ENCODE measurements at regions not wholly inside any gene's neighbourhood (a gene's known extent, or its start where the extent isn't known, plus 50 kb on each side); places are given as distances from the start of the nearest gene placed in this dataset.

- H3K4me1 ChIP-seq (ENCODE audit: insufficient read depth), result no peaks in the 10 kb centered on the region
- no peak for DNase-seq
- H3K36me3 ChIP-seq, result no peaks in the 10 kb centered on the region
- H3K27ac ChIP-seq, result no peak overlapping the region
- TF ChIP-seq, protein P1, sequence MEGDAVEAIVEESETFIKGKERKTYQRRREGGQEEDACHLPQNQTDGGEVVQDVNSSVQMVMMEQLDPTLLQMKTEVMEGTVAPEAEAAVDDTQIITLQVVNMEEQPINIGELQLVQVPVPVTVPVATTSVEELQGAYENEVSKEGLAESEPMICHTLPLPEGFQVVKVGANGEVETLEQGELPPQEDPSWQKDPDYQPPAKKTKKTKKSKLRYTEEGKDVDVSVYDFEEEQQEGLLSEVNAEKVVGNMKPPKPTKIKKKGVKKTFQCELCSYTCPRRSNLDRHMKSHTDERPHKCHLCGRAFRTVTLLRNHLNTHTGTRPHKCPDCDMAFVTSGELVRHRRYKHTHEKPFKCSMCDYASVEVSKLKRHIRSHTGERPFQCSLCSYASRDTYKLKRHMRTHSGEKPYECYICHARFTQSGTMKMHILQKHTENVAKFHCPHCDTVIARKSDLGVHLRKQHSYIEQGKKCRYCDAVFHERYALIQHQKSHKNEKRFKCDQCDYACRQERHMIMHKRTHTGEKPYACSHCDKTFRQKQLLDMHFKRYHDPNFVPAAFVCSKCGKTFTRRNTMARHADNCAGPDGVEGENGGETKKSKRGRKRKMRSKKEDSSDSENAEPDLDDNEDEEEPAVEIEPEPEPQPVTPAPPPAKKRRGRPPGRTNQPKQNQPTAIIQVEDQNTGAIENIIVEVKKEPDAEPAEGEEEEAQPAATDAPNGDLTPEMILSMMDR (IDR thresholded peaks at IDR 0.05), result no peak
- TF ChIP-seq EP300 (IDR thresholded peaks at IDR 0.05) (no peak), POLR2A (IDR thresholded peaks at IDR 0.05) (no peak)
- no peaks in the 10 kb centered on the region for H3K27me3 ChIP-seq
- no peaks in the 10 kb centered on the region for H3K9me3 ChIP-seq
- no peak overlapping the region for H3K4me3 ChIP-seq
- intact Hi-C loops (cut with DNase I), result no loop called here
- WGBS, 3 donors, result 85 to 91% (median 87%) methylated on average over 7 of the region's 7 CpGs
Measured at GRCh38 chr7:156139112-156139511, 326.8 kb upstream of the SHH start.

DNA sequence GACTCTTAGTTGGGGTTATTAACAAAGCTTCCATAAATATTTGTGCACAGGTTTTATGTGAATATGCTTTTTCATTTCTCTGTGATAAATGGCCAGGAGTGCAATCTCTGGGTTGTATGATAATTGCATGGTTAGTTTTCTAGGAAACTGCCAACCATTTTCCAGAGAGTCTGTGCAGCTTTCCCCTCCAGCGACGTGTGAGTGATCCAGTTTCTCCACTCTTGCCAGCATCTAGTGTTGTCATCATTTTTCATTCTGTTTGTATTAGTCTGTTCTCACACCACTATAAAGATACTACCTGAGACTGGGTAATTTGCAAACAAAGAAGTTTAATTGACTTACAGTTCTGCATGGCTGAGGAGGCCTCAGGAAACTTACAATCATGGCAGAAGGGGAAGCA, 319.6 kb upstream of the SHH start:
- TF ChIP-seq POLR2A (IDR thresholded peaks at IDR 0.05), result no peak
- no peak for TF ChIP-seq EP300 (IDR thresholded peaks at IDR 0.05)
- TF ChIP-seq, protein P1 (IDR thresholded peaks at IDR 0.05), result no peak

DNA sequence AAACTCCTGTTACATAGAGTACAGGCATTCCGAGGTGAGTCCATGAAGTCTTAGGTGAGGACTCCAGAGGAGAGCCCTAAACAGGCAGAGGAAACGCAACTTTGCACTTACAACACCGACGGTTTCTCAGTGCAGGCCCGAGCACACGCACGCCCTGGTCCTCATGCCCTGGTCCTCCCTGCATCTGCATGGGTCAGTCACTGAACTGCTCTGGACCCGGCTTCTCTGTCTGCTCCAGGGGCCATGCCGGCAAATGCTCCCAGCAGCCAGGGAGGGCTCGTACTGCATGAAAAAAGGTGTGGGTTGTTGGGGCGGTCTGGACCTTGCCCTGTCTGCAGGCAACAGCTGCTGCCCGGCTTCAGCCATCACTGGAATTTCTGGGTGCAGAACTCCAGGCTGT, 317.3 kb upstream of the SHH start:
- intact Hi-C loops (cut with DNase I), result no loop called here
- no peaks in the 10 kb centered on the region for H3K27me3 ChIP-seq
- H3K27ac ChIP-seq, result no peak overlapping the region
- TF ChIP-seq, protein P1 (IDR thresholded peaks at IDR 0.05), result no peak
- no peak for TF ChIP-seq EP300 (IDR thresholded peaks at IDR 0.05)
- no peak for TF ChIP-seq POLR2A (IDR thresholded peaks at IDR 0.05)
- no peak for DNase-seq
- no peaks in the 10 kb centered on the region for H3K9me3 ChIP-seq
- H3K4me3 ChIP-seq, result no peak overlapping the region
- no peaks in the 10 kb centered on the region for H3K36me3 ChIP-seq
- 67 to 78% (median 70%) methylated on average over 12 of the region's 12 CpGs for WGBS, 3 donors
- no peaks in the 10 kb centered on the region for H3K4me1 ChIP-seq (ENCODE audit: insufficient read depth)

More for the DNA sequence above, 319.6 kb upstream of the SHH start:
- intact Hi-C loops (cut with DNase I), result no loop called here
- DNase-seq, result no peak
- Histone ChIP-seq H3K27me3 (no peaks in the 10 kb centered on the region), H3K4me1 (ENCODE audit: insufficient read depth) (no peaks in the 10 kb centered on the region), H3K4me3 (no peak overlapping the region), H3K36me3 (no peaks in the 10 kb centered on the region), H3K9me3 (no peaks in the 10 kb centered on the region), H3K27ac (no peak overlapping the region)
- 76 to 87% (median 78%) methylated on average over 2 of the region's 2 CpGs for WGBS, 3 donors

DNA sequence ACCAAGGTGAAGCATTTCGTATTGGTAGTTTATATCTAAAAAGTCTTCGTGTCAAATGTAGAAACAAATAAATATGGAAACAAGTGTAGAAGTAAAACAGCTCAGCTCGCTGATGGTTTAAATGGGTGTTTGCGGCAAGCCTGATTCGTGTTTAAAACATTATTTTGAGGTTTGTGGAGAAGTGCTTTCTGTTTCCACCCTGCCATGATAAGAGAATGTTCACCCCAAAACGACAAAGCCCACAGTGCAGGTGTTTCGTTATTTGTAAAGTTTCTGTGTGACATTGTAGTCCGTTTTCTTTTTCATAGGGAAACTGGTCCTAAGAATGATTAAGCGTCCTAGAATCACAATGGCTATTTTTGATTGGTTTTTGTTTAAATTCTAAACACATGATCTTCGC, 316.2 kb upstream of the SHH start:
- H3K27me3 ChIP-seq, result no peaks in the 10 kb centered on the region
- no peak for DNase-seq
- no peaks in the 10 kb centered on the region for H3K4me1 ChIP-seq (ENCODE audit: insufficient read depth)
- no peak overlapping the region for H3K27ac ChIP-seq
- H3K4me3 ChIP-seq, result no peak overlapping the region
- intact Hi-C loops (cut with DNase I), result no loop called here
- WGBS, 3 donors, result 84 to 86% (median 85%) methylated on average over 10 of the region's 10 CpGs
- no peaks in the 10 kb centered on the region for H3K36me3 ChIP-seq
- no peaks in the 10 kb centered on the region for H3K9me3 ChIP-seq
- TF ChIP-seq, protein P1 (IDR thresholded peaks at IDR 0.05), result no peak
- TF ChIP-seq EP300 (IDR thresholded peaks at IDR 0.05), result no peak
- no peak for TF ChIP-seq POLR2A (IDR thresholded peaks at IDR 0.05)

Measured in ovary (tissue), 7 donors.